Smooth muscle cell (in vitro differentiated cells): ENCODE measurements at regions not wholly inside any gene's neighbourhood (a gene's known extent, or its start where the extent isn't known, plus 50 kb on each side); places are given as distances from the start of the nearest gene placed in this dataset.
"Not testable (repeated sequence)": the region's sequence is repeated elsewhere in the genome, so short reads cannot be mapped to it uniquely, and the experiment has no call there.

Experiments used
- DNase-seq: peaks from one replicate; lab custom pipeline; 2025; ENCODE audit not compliant: unreplicated experiment; lab: John Stamatoyannopoulos, UW
- H2AFZ ChIP-seq: fragments of 200-600 bp; sonication (generic); 2 replicates; pipeline ENCODE4 v1.6.0; 2016; ENCODE audit warnings: antibody characterized with exemption, low read depth, mild to moderate bottlenecking
- H3F3A ChIP-seq: fragments of 200-600 bp; sonication (generic); 2 replicates; pipeline ENCODE4 v1.6.0; 2017; ENCODE audit warnings: antibody characterized with exemption, low read depth
- H3K27ac ChIP-seq: fragments of 200-600 bp; sonication (generic); 2 replicates; pipeline ENCODE4 v1.5.1; 2016; ENCODE audit warnings: low read depth, mild to moderate bottlenecking
- H3K27me3 ChIP-seq: fragments of 200-600 bp; sonication (generic); 2 replicates; pipeline ENCODE4 v1.6.1; 2016; ENCODE audit warnings: low read depth, mild to moderate bottlenecking
- H3K36me3 ChIP-seq: fragments of 200-600 bp; sonication (generic); 2 replicates; pipeline ENCODE4 v1.5.1; 2016; ENCODE audit warnings: low read depth
- H3K4me1 ChIP-seq: fragments of 200-600 bp; sonication (generic); 2 replicates; pipeline ENCODE4 v1.5.1; 2016; ENCODE audit warnings: low read depth
- H3K4me2 ChIP-seq: fragments of 200-600 bp; sonication (generic); 2 replicates; pipeline ENCODE4 v1.6.0; 2016; ENCODE audit warnings: mild to moderate bottlenecking
- H3K4me3 ChIP-seq: fragments of 200-600 bp; sonication (generic); 2 replicates; pipeline ENCODE4 v1.5.1; 2016; ENCODE audit warnings: mild to moderate bottlenecking
- H3K79me2 ChIP-seq: fragments of 200-600 bp; sonication (generic); 2 replicates; pipeline ENCODE4 v1.6.0; 2016; ENCODE audit warnings: low read depth, mild to moderate bottlenecking
- H3K9ac ChIP-seq: fragments of 200-600 bp; sonication (generic); 2 replicates; pipeline ENCODE4 v1.6.0; 2016; ENCODE audit warnings: low read depth
- H3K9me3 ChIP-seq: fragments of 200-600 bp; sonication (generic); replicated peaks from 2 replicates; pipeline ENCODE4 v1.5.1; 2016; ENCODE audit warnings: low read depth
- H4K20me1 ChIP-seq: fragments of 200-600 bp; sonication (generic); 2 replicates; pipeline ENCODE4 v1.6.0; 2016; ENCODE audit warnings: low read depth
- CTCF ChIP-seq: fragments of 200-600 bp; sonication (generic); IDR thresholded peaks from 2 replicates; pipeline ENCODE4 v1.5.1; 2017; ENCODE audit warnings: borderline replicate concordance, mild to moderate bottlenecking, antibody characterized with exemption; ENCODE audit not compliant: insufficient read depth, poor library complexity, severe bottlenecking
- WGBS: methylation state at CpG from one replicate; pipeline ENCODE4 v1.1.7; 2016; ENCODE audit warnings: low lambda C conversion rate; 5-methylcytosine and 5-hydroxymethylcytosine counted together

- peaks cover 7% of the 10 kb centered on the region for H3K4me1 ChIP-seq
- no peak for DNase-seq
- H3K9ac ChIP-seq: no peak overlapping the region
- H3K27ac ChIP-seq: peak overlapping the region; percentile 29
- H3K4me2 ChIP-seq: peak overlapping the region; percentile 51
- no peaks in the 10 kb centered on the region for H3K79me2 ChIP-seq
- peaks cover 16% of the 10 kb centered on the region for H3F3A ChIP-seq
- no peaks in the 10 kb centered on the region for H3K36me3 ChIP-seq
- no peaks in the 10 kb centered on the region for H4K20me1 ChIP-seq
- H3K27me3 ChIP-seq: no peaks in the 10 kb centered on the region
- H3K9me3 ChIP-seq: no peaks in the 10 kb centered on the region
- H2AFZ ChIP-seq: no peak overlapping the region
- TF ChIP-seq CTCF: no peak
- WGBS: 38% methylated on average over 11 of the region's 11 CpGs
- no peak overlapping the region for H3K4me3 ChIP-seq
These were observed 88.2 kb downstream of the FOXF2 start for GRCh38 chr6:1477432-1478090.

DNA sequence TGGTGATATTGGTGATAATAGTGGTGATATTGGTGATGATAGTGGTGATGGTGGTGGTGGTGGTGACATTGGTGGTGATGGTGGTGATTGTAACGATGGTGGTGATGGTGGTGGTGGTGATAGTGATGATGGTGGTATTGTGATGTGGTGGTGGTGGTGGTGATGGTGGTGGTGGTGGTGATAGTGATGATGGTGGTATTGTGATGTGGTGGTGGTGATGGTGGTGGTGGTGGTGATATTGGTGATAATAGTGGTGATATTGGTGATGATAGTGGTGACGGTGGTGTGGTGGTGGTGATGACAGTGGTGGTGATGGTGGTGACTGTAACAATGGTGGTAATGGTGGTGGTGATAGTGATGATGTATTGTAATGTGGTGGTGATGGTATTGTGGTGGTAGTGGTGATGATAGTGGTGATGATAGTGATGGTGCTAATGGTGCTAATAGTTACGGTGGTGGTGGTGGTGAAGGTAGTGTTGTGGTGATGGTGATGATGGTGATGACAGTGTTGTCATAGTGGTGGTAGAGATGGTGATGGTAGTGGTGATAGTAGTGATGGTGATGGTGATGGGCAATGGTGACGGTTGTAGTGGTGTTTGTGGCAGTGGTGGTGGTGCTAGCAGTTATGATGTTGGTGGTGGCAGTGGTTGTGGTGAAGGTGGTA, 88.9 kb downstream of the FOXF2 start:
- not testable (repeated sequence) for H3K4me3 ChIP-seq, H4K20me1 ChIP-seq, H3K9me3 ChIP-seq, DNase-seq, H3K9ac ChIP-seq, H3K36me3 ChIP-seq, H3K27me3 ChIP-seq, H2AFZ ChIP-seq, H3K4me1 ChIP-seq, H3K79me2 ChIP-seq, H3K4me2 ChIP-seq
- peak overlapping the region; percentile 25 for H3K27ac ChIP-seq
- peaks cover 16% of the 10 kb centered on the region for H3F3A ChIP-seq
- 96% methylated on average over 3 of the region's 4 CpGs for WGBS

DNA sequence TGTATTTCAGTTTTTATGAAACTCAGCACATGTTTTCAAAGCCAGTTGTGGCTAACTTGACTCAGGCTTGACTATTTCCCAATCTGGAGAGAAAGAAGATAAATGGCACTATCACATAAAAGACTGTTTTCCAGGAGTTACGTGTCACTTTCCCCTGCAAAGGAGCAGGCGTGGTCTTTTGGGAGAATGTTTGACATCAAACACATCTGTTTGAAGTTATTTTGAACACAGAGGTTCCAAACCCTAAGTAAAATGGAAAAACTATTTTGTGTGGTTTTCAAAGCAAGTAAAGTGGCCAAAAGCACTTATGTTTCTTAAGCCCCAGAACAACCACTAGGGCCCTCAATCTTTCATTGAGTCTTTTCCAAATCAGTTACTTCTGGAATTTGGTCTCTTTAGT, 89.7 kb downstream of the FOXF2 start:
- no peak overlapping the region for H3K4me3 ChIP-seq
- 33% methylated on average over 2 of the region's 2 CpGs for WGBS

More for the DNA sequence above, 89.7 kb downstream of the FOXF2 start:
- no peak for TF ChIP-seq CTCF
- Histone ChIP-seq H4K20me1 (no peaks in the 10 kb centered on the region), H3K27me3 (no peaks in the 10 kb centered on the region), H3K27ac (peak overlapping the region; percentile 25), H3K36me3 (no peaks in the 10 kb centered on the region), H3K4me2 (peak overlapping the region; percentile 60), H2AFZ (no peak overlapping the region), H3K4me1 (no peaks in the 10 kb centered on the region), H3K79me2 (no peaks in the 10 kb centered on the region), H3K9ac (no peak overlapping the region), H3F3A (peaks cover 16% of the 10 kb centered on the region), H3K9me3 (no peaks in the 10 kb centered on the region)
- DNase-seq: no peak
